HCT116 (cell line): ENCODE measurements at regions not wholly inside any gene's neighbourhood (a gene's known extent, or its start where the extent isn't known, plus 50 kb on each side); places are given as distances from the start of the nearest gene placed in this dataset.

Experiments used
- ATAC-seq: fragments of 200-7000 bp; cut with Tn5 transposase; 2 replicates; pipeline ENCODE4 v1.9.1; 2020; ENCODE audit warnings: mild to moderate bottlenecking, moderate library complexity
- BruUV-seq: library from RNA; stranded (reverse); fragments of 400-500 nt; replicated peaks from 2 replicates; lab custom pipeline; 2021; lab: Mats Ljungman, UMichigan
- CTCF ChIA-PET: fragments of 300-600 bp; sonication (Branson Sonifier 250); formaldehyde crosslinking; loops from one replicate; lab custom pipeline; 2021; ENCODE audit warnings: antibody characterized with exemption; lab: Charles Lee
- POLR2A ChIA-PET: fragments of 300-600, 350-600 bp; sonication (Branson Sonifier 250); formaldehyde crosslinking; loops from one replicate; lab custom pipeline; 2021; ENCODE audit warnings: antibody characterized with exemption; lab: Charles Lee
- RAD21 ChIA-PET, 2 experiments: fragments of 300-600 bp; sonication (Branson Sonifier 250); formaldehyde crosslinking; loops; one replicate each; lab custom pipeline; 2023; ENCODE audit warnings: low total read pairs in 2 of 2; ENCODE audit not compliant: uncharacterized antibody in 2 of 2, unreplicated experiment in 2 of 2, low non-redundant PET in 1 of 2; lab: Charles Lee
- DNase-seq: peaks from one replicate; pipeline ENCODE4 v3.0.0-alpha.2; 2010; ENCODE audit warnings: low read depth, low spot score
- H2AFZ ChIP-seq: fragments of 200-600 bp; shearing (Covaris generic), sonication (generic); 2 replicates; pipeline ENCODE4 v1.6.1; 2017; ENCODE audit warnings: low read depth, mixed run types, mixed read lengths, antibody characterized with exemption, low read length; ENCODE audit not compliant: poor library complexity, severe bottlenecking
- H3K27ac ChIP-seq: 2 replicates; pipeline ENCODE4 v1.5.1; 2012; ENCODE audit warnings: low read depth, low read length
- H3K27me3 ChIP-seq: fragments of 200-600 bp; sonication (generic); 2 replicates; pipeline ENCODE4 v1.6.1; 2016; ENCODE audit warnings: mixed run types, low read length, mixed read lengths; ENCODE audit not compliant: insufficient read depth
- H3K36me3 ChIP-seq, 2 experiments: fragments of 200-500 bp in 1 of 2; fragments of 200-600 bp in 1 of 2; sonication (Bioruptor generic) in 1 of 2; sonication (generic) in 1 of 2; 2 replicates each; pipeline versions ENCODE4 v1.5.1 to v1.6.1; 2014 to 2016; ENCODE audit warnings: low read length in 2 of 2, inconsistent platforms in 1 of 2, mixed read lengths in 1 of 2, mixed run types in 1 of 2; ENCODE audit not compliant: insufficient read depth in 2 of 2, control insufficient read depth in 1 of 2
- H3K4me1 ChIP-seq, 2 experiments: fragments of 200-600 bp in 1 of 2; sonication (generic) in 1 of 2; 2 replicates each; pipeline versions ENCODE4 v1.5.1 to v1.6.1; 2012 to 2017; ENCODE audit warnings: low read length in 2 of 2, inconsistent platforms in 1 of 2, mild to moderate bottlenecking in 1 of 2, mixed read lengths in 1 of 2, mixed run types in 1 of 2, moderate library complexity in 1 of 2; ENCODE audit not compliant: insufficient read depth in 2 of 2, control insufficient read depth in 1 of 2
- H3K4me2 ChIP-seq: fragments of 200-600 bp; sonication (generic); 2 replicates; pipeline ENCODE4 v1.6.1; 2017; ENCODE audit warnings: mixed run types, low read length, mixed read lengths
- H3K4me3 ChIP-seq, 2 experiments: fragments of 200-600 bp in 1 of 2; sonication (generic) in 1 of 2; replicated peaks in 1 of 2; 2 replicates each; pipeline ENCODE4 v1.5.1; 2011 to 2016; ENCODE audit warnings: low read length in 2 of 2, control low read depth in 1 of 2, low read depth in 1 of 2, mild to moderate bottlenecking in 1 of 2, mixed read lengths in 1 of 2, mixed run types in 1 of 2
- H3K79me2 ChIP-seq: fragments of 200-600 bp; sonication (generic); 2 replicates; pipeline ENCODE4 v1.6.1; 2017; ENCODE audit warnings: mild to moderate bottlenecking, mixed run types, low read length, moderate library complexity, mixed read lengths; ENCODE audit not compliant: insufficient read depth
- H3K9ac ChIP-seq: fragments of 200-600 bp; sonication (generic); 2 replicates; pipeline ENCODE4 v1.6.1; 2016; ENCODE audit warnings: low read length, mixed read lengths
- H3K9me2 ChIP-seq: fragments of 200-600 bp; sonication (generic), shearing (Covaris generic); 2 replicates; pipeline ENCODE4 v1.6.1; 2017; ENCODE audit warnings: mixed run types, mild to moderate bottlenecking, moderate library complexity; ENCODE audit not compliant: insufficient read depth
- H3K9me3 ChIP-seq, 2 experiments: fragments of 200-500 bp in 1 of 2; fragments of 200-600 bp in 1 of 2; sonication (Bioruptor generic) in 1 of 2; sonication (generic) in 1 of 2; 2 replicates each; pipeline ENCODE4 v1.6.1; 2014 to 2017; ENCODE audit warnings: low read length in 2 of 2, mixed read lengths in 2 of 2, inconsistent platforms in 1 of 2, low read depth in 1 of 2, mild to moderate bottlenecking in 1 of 2, mixed run types in 1 of 2, moderate library complexity in 1 of 2; ENCODE audit not compliant: control insufficient read depth in 1 of 2, insufficient read depth in 1 of 2
- H4K20me1 ChIP-seq: fragments of 200-600 bp; sonication (generic), shearing (Covaris generic); 2 replicates; pipeline ENCODE4 v1.6.1; 2017; ENCODE audit warnings: mixed run types, mild to moderate bottlenecking, moderate library complexity; ENCODE audit not compliant: insufficient read depth
- CTCF ChIP-seq, 3 experiments: fragments of 200-600 bp in 1 of 3; sonication (generic) in 1 of 3; IDR thresholded peaks in 2 of 3; conservative IDR thresholded peaks in 1 of 3; 2 replicates each; pipeline ENCODE4 v1.5.1; 2012 to 2017; ENCODE audit warnings: low read depth in 2 of 3, low read length in 2 of 3, antibody characterized with exemption in 1 of 3, borderline replicate concordance in 1 of 3, control low read depth in 1 of 3, mild to moderate bottlenecking in 1 of 3, mixed read lengths in 1 of 3, mixed run types in 1 of 3, moderate library complexity in 1 of 3; ENCODE audit not compliant: insufficient read depth in 1 of 3
- POLR2AphosphoS5 ChIP-seq: IDR thresholded peaks from 2 replicates; pipeline ENCODE4 v1.6.1; 2011; ENCODE audit warnings: mild to moderate bottlenecking, low read depth, low read length, moderate library complexity
- RAD21 ChIP-seq: IDR thresholded peaks from 2 replicates; pipeline ENCODE4 v1.6.1; 2012; ENCODE audit warnings: low read depth, mild to moderate bottlenecking
- REST ChIP-seq: IDR thresholded peaks from 2 replicates; pipeline ENCODE4 v1.6.1; 2012; ENCODE audit warnings: low read depth
- SP1 ChIP-seq: IDR thresholded peaks from 2 replicates; pipeline ENCODE4 v1.6.1; 2012; ENCODE audit warnings: low read depth
- TCF7L2 ChIP-seq: IDR thresholded peaks from 2 replicates; pipeline ENCODE4 v1.7.0; 2011; ENCODE audit warnings: borderline replicate concordance, inconsistent platforms; ENCODE audit not compliant: insufficient read depth, insufficient read length; ENCODE audit errors: extremely low read depth
- YY1 ChIP-seq: IDR thresholded peaks from 2 replicates; pipeline ENCODE4 v1.6.1; 2011; ENCODE audit warnings: low read length, low read depth, moderate library complexity, mild to moderate bottlenecking; ENCODE audit not compliant: insufficient replicate concordance; ENCODE audit errors: extremely low read depth
- intact Hi-C: fragments of 100-400 bp; cut with micrococcal nuclease; formaldehyde crosslinking; loops from 2 replicates; pipeline ENCODE4 v1.10.0; 2022

- intact Hi-C loops = loop anchor here (1.0 to 10.0 kb wide), 3 partner anchors 175 to 934 kb away; no protein-coding TSS in a partner anchor
- ChIA-PET RAD21 (no interaction called here), POLR2A (no interaction called here), CTCF (no interaction called here)
- Histone ChIP-seq H3K9ac (no peak overlapping the region), H3K36me3 (no peaks in the 10 kb centered on the region), H3K27ac (no peak overlapping the region), H3K4me1 (no peaks in the 10 kb centered on the region), H2AFZ (no peak overlapping the region), H3K9me2 (no peaks in the 10 kb centered on the region), H3K79me2 (no peaks in the 10 kb centered on the region), H4K20me1 (no peaks in the 10 kb centered on the region), H3K27me3 (no peaks in the 10 kb centered on the region), H3K9me3 (no peaks in the 10 kb centered on the region), H3K4me3 (no peak overlapping the region), H3K4me2 (no peak overlapping the region)
- BruUV-seq = no TSS peak
- ATAC-seq (peak; percentile 78), DNase-seq (no peak)
- TF ChIP-seq RAD21 (peak; percentile 39), TCF7L2 (no peak), YY1 (no peak), REST (no peak), CTCF (IDR thresholded peaks at IDR 0.05 in 2 of 3, conservative IDR thresholded peaks at IDR 0.05 in 1 of 3; ENCODE audit: borderline replicate concordance in 1 of 3, insufficient read depth in 1 of 3, low read depth in 2 of 3, low read length in 2 of 3) (peak; percentile 27 to 78 (median 59); a peak in 5 of 6 replicates), SP1 (no peak), POLR2AphosphoS5 (no peak)
These were observed 168.9 kb upstream of the CENPW start for GRCh38 chr6:126170978-126171382.
